ENCODE measurements at regions not wholly inside any gene's neighbourhood (a gene's known extent, or its start where the extent isn't known, plus 50 kb on each side); places are given as distances from the start of the nearest gene placed in this dataset.

DNA sequence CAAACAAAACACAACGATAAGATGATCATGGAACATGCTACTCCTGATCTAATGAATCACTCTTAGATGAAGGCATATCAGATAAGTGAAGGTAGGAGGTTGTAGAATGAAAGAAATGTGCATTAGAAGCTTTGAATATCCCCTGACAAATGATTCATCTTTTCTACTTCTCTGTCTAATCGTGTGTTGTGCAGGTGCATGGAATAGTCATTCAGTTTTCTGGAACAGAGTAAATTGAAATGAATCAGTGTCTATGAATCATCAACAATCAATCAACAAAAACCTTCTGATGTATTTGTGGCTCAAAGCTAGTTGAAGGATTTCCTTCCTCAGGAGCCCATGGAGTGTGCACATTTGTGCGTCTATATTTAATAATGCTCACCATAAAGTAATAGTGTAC, 1290.4 kb upstream of the PCDH20 start:
- H3K4me1 Mint-ChIP-seq = no peaks in the 10 kb centered on the region

DNA sequence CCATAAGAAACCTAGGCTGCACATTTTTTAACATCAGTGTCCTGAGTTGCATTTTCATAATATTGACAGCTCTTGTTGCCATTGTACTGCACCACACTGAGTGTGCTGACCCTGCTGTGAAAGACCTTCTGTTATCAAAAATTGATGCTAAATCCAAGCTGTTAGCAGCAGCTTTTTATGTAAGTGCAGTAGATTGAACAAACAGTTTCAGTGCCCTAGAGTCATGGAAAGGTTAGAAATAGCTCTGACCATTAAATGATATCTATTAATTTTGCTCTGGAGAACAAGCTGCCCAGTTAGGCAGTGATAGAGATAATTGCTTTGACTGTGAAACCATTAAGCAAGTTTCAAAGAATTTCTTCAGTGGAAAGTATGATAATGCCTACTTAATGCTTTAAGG, 1289.2 kb upstream of the PCDH20 start:
- Mint-ChIP-seq H3K27me3 (no peaks in the 10 kb centered on the region), H3K36me3 (ENCODE audit: low read depth) (no peaks in the 10 kb centered on the region), H3K4me1 (no peaks in the 10 kb centered on the region), H3K4me3 (no peak overlapping the region), H3K27ac (no peak overlapping the region)
- H3K9me3 ChIP-seq (ENCODE audit: control insufficient read depth, low read length, poor library complexity, severe bottlenecking) = no peaks in the 10 kb centered on the region
- no peak for ATAC-seq
- no peak for DNase-seq

More for the DNA sequence above, 1290.4 kb upstream of the PCDH20 start:
- no peak for ATAC-seq
- no peak for DNase-seq
- H3K36me3 Mint-ChIP-seq (ENCODE audit: low read depth) = no peaks in the 10 kb centered on the region
- no peak overlapping the region for H3K27ac Mint-ChIP-seq
- no peaks in the 10 kb centered on the region for H3K9me3 ChIP-seq (ENCODE audit: control insufficient read depth, low read length, poor library complexity, severe bottlenecking)
- H3K4me3 Mint-ChIP-seq = no peak overlapping the region
- no peaks in the 10 kb centered on the region for H3K27me3 Mint-ChIP-seq

DNA sequence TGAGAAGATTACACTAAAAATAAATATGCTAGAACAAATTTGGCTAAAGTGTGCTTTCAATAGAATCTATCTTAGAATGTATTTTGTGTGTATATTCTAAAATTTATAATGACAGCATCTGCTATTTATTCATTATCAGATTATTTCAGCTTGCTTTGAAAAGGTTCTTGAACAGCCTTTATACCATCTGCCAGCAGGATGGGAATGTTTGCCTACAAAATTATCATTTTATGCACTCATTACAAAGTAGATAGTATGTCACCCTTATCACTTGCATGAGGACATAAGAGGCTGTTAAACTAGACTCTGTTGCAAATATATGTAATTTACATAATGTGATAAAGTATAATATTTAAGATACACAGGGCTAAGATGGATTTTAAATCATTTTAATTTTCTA, 1286.9 kb upstream of the PCDH20 start:
- no peak overlapping the region for H3K27ac Mint-ChIP-seq
- DNase-seq = no peak
- no peaks in the 10 kb centered on the region for H3K27me3 Mint-ChIP-seq
- no peak for ATAC-seq
- no peaks in the 10 kb centered on the region for H3K4me1 Mint-ChIP-seq
- no peaks in the 10 kb centered on the region for H3K9me3 ChIP-seq (ENCODE audit: control insufficient read depth, low read length, poor library complexity, severe bottlenecking)
- H3K36me3 Mint-ChIP-seq (ENCODE audit: low read depth) = no peaks in the 10 kb centered on the region
- H3K4me3 Mint-ChIP-seq = no peak overlapping the region

DNA sequence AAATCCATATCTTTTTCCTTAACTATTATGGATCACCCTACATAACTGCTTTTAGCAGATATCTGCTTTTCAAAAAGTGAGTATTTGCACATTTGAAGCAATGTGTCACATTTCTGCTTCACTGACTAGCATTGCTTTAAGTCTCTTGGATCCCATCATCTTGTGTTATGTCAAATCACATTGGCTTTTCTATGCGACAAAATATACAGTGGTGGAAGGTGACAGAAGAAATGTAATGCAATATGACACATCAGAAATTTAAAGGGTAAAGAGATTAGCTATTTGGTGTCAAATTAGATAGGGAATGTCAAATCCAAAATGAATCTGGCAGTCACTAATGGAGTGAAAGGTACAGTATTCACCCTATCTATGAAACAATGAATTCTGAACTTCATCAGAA, 1282.1 kb upstream of the PCDH20 start:
- Mint-ChIP-seq H3K4me3 (no peak overlapping the region), H3K4me1 (no peaks in the 10 kb centered on the region), H3K36me3 (ENCODE audit: low read depth) (no peaks in the 10 kb centered on the region), H3K27ac (no peak overlapping the region), H3K27me3 (no peaks in the 10 kb centered on the region)
- ATAC-seq = no peak
- DNase-seq = no peak
- H3K9me3 ChIP-seq (ENCODE audit: control insufficient read depth, low read length, poor library complexity, severe bottlenecking) = no peaks in the 10 kb centered on the region

DNA sequence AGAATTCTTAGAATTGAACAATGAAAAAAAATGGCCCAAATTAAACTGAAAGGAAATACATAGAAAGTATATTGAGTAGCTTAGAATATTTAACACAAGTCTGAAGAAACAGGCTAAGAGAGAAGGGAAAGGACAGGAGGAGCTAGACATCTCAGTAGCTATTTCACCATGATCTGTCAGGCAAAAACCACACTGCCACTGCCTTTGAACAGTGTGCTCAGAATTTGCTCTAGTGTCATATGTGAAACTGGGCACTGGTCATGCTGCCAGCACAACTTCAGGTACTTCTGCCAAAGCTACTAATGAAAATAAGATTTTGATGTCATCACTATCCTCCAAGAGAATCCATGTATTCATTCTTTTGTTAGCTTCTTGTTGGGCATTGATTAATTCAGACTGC, 1280.8 kb upstream of the PCDH20 start:
- DNase-seq = no peak
- no peaks in the 10 kb centered on the region for H3K9me3 ChIP-seq (ENCODE audit: control insufficient read depth, low read length, poor library complexity, severe bottlenecking)
- H3K27ac Mint-ChIP-seq = no peak overlapping the region
- no peak for ATAC-seq
- no peaks in the 10 kb centered on the region for H3K36me3 Mint-ChIP-seq (ENCODE audit: low read depth)
- H3K27me3 Mint-ChIP-seq = no peaks in the 10 kb centered on the region
- no peak overlapping the region for H3K4me3 Mint-ChIP-seq
- no peaks in the 10 kb centered on the region for H3K4me1 Mint-ChIP-seq

DNA sequence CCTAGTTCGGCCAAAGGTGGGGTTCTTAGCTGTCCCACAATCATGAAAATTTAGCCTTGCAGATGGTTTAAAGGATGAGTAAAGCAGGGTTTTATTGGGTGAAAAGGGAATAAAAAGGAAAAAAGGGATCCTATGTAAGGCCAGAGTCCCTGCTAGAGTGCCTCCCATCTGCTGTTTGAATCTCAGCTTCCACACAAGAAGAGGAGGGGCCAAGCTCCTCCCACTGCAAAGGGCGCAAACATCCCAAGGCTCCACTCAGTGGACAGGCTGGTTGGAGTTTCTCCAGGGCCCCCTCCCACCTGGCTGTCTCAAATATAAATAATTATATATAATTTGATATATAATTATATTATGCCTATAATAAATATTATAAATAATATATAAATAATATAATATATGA, 1272.1 kb upstream of the PCDH20 start:
- H3K27ac Mint-ChIP-seq = no peak overlapping the region
- ATAC-seq = no peak
- H3K36me3 Mint-ChIP-seq (ENCODE audit: low read depth) = no peaks in the 10 kb centered on the region
- H3K4me3 Mint-ChIP-seq = no peak overlapping the region
- H3K9me3 ChIP-seq (ENCODE audit: control insufficient read depth, low read length, poor library complexity, severe bottlenecking) = no peaks in the 10 kb centered on the region
- H3K4me1 Mint-ChIP-seq = no peaks in the 10 kb centered on the region
- no peaks in the 10 kb centered on the region for H3K27me3 Mint-ChIP-seq
- no peak for DNase-seq

DNA sequence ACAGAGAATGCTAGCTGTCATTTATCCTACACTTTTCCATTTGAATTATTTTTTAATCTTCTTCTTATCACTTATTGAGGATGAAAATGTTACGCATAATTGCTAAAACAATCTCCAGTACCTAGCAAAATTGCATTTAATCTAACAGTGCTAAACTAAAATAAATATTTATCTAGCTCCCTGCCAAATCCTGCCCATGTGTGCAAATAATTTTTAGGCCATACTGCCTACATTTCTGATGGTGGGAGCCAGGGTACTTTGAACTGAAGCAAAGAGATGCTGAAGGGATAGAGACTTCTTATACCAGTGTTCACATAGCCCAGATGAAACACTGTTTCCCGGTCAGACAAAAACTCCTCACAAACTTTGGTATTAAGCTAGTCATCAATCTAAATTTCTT, 1268.7 kb upstream of the PCDH20 start:
- H3K9me3 ChIP-seq (ENCODE audit: control insufficient read depth, low read length, poor library complexity, severe bottlenecking) = no peaks in the 10 kb centered on the region
- Mint-ChIP-seq H3K27me3 (no peaks in the 10 kb centered on the region), H3K4me1 (no peaks in the 10 kb centered on the region), H3K36me3 (ENCODE audit: low read depth) (no peaks in the 10 kb centered on the region), H3K4me3 (no peak overlapping the region), H3K27ac (no peak overlapping the region)
- DNase-seq (no peak), ATAC-seq (no peak)

DNA sequence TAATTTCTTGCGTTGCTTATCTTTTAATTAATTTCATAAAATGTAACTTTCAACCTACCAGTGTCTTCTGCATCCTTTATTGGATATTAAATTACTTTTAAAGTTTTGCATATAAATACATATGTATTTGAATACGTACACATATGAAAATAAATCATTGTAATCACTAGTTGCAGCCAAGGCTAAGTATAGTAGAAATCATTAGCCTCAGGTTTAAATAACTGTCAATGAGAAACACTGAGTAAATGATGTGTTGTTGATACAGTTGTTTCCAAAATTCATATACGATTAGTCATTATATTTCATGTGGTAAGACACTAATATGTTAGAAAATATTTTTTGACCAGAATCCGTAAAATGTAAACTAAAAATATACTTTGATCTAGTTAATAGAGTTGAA, 1267.1 kb upstream of the PCDH20 start:
- H3K27ac Mint-ChIP-seq = no peak overlapping the region
- no peak overlapping the region for H3K4me3 Mint-ChIP-seq
- H3K27me3 Mint-ChIP-seq = no peaks in the 10 kb centered on the region
- DNase-seq (no peak), ATAC-seq (no peak)
- H3K9me3 ChIP-seq (ENCODE audit: control insufficient read depth, low read length, poor library complexity, severe bottlenecking) = no peaks in the 10 kb centered on the region
- H3K36me3 Mint-ChIP-seq (ENCODE audit: low read depth) = no peaks in the 10 kb centered on the region
- H3K4me1 Mint-ChIP-seq = no peaks in the 10 kb centered on the region

DNA sequence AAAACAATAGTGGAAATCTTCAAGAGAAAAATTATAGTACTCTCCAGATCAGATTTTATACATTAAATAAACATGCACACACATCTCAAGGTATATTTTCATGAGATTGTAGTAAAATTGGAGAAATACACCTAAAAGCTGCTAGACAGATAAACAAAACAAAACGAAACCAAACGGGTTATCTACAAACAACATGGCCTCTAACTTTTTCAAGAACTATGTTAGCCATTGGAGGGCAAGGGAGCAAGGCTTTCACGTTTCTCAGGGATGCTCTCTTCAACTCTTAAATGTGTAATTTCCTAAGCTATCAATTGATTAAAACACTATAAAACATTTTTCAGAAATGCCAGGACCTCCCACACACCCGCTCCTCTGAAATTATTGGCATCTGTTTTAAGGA, 1262.4 kb upstream of the PCDH20 start:
- no peaks in the 10 kb centered on the region for H3K4me1 Mint-ChIP-seq
- H3K27ac Mint-ChIP-seq = no peak overlapping the region

DNA sequence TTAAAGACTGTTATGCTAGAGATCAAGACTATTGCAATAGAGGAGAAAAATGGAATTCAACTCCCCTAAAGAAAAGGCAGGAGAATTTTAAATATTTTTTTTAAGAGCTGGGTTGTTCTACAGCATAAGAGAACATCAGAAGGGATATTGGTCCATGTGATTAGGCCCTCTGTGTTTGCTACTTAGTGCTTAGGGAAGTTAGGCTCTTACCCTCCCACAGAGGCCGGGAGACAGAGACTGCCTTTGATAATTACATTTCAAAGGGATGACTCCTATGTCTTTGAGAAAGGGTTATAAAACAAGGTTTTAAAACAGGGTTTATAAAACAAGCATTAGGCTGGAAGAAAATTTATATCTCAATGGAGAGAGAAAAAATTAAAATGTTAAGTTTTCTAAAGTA, 1248.1 kb upstream of the PCDH20 start:
- ATAC-seq (no peak), DNase-seq (no peak)
- H3K9me3 ChIP-seq (ENCODE audit: control insufficient read depth, low read length, poor library complexity, severe bottlenecking) = no peaks in the 10 kb centered on the region
- no peak overlapping the region for H3K27ac Mint-ChIP-seq
- H3K4me1 Mint-ChIP-seq = no peaks in the 10 kb centered on the region
- no peaks in the 10 kb centered on the region for H3K27me3 Mint-ChIP-seq
- no peaks in the 10 kb centered on the region for H3K36me3 Mint-ChIP-seq (ENCODE audit: low read depth)
- H3K4me3 Mint-ChIP-seq = no peak overlapping the region

More for the DNA sequence above, 1262.4 kb upstream of the PCDH20 start:
- Mint-ChIP-seq H3K4me3 (no peak overlapping the region), H3K27me3 (no peaks in the 10 kb centered on the region), H3K36me3 (ENCODE audit: low read depth) (no peaks in the 10 kb centered on the region)
- DNase-seq (no peak), ATAC-seq (no peak)
- no peaks in the 10 kb centered on the region for H3K9me3 ChIP-seq (ENCODE audit: control insufficient read depth, low read length, poor library complexity, severe bottlenecking)

DNA sequence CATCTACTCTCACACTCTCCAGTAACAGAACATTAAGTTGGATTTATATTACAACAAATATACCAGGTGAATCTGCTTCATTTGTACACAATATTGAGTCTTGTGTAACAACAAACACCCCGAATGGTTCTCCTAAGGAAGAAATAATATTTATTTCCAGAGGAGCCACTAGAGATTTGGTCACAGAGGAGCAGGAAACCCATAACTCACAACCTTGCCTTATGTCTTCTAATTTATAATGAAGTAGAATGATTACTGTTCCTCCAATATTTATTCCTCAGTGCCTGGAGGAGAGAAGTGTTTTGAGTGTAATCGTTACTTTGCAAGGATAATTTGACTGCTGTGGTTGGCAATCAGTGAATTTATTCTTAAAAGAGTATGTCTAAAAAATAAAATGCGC, 1243.7 kb upstream of the PCDH20 start:
- no peaks in the 10 kb centered on the region for H3K9me3 ChIP-seq (ENCODE audit: control insufficient read depth, low read length, poor library complexity, severe bottlenecking)
- Mint-ChIP-seq H3K27me3 (no peaks in the 10 kb centered on the region), H3K27ac (no peak overlapping the region), H3K36me3 (ENCODE audit: low read depth) (no peaks in the 10 kb centered on the region), H3K4me3 (no peak overlapping the region), H3K4me1 (no peaks in the 10 kb centered on the region)
- ATAC-seq (no peak), DNase-seq (no peak)

DNA sequence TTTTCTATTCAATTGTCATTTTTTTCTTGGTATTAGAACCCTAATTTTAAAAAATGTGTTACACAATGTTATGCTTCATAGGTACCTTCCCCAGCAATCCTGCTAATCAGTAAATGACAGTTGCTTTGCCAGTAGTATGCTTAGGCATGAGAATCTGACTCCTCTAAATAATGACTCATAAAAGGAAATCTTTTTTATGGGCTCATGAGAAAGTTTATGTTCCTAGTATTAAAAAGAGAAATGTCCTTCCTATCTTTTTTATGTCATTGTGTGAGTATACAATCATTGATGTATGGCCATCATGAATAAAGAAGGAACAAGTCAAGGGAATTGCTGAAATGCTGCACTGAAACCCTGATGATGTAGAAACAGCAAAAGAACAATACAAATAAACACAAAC, 1237.7 kb upstream of the PCDH20 start:
- Mint-ChIP-seq H3K4me3 (no peak overlapping the region), H3K36me3 (ENCODE audit: low read depth) (no peaks in the 10 kb centered on the region), H3K27me3 (no peaks in the 10 kb centered on the region), H3K4me1 (no peaks in the 10 kb centered on the region), H3K27ac (no peak overlapping the region)
- ATAC-seq = no peak
- no peak for DNase-seq
- H3K9me3 ChIP-seq (ENCODE audit: control insufficient read depth, low read length, poor library complexity, severe bottlenecking) = peaks cover 2% of the 10 kb centered on the region

DNA sequence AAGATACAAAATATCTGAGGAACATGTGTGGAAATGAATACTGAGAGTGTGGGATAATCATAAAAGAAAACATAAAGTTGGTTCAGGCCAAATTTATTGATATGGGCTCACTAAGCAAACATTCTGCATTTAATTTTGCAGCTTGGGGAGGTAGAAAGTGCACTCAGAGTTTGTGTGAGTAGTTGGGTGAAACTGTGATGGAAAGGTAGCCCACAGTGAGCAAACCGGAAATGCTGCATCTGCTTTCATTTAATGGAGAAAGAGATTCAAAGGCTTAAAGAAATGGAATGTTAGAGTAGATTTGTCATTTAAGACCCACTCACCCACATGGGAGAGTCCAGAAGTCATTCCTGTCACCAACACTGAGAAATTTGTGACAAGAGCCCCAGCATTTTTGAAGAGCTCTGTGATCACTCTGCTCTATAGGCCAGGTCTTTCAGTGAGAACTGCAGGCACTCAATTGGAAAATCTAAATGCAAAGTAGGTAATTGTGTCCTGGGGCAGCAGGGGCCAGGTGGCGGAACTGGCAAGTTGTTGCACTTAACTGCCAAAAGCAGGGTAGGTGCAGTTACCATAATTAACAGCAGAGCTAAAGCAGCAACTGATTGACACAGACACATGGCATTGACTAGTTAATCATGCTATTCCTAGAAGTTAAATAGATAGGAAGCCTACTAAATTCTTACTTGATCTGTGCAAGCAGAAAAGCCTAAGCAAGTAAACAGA, 1228.3 kb upstream of the PCDH20 start:
- Mint-ChIP-seq H3K4me1 (no peaks in the 10 kb centered on the region), H3K36me3 (ENCODE audit: low read depth) (no peaks in the 10 kb centered on the region), H3K27me3 (no peaks in the 10 kb centered on the region), H3K4me3 (no peak overlapping the region), H3K27ac (no peak overlapping the region)
- ATAC-seq (no peak), DNase-seq (no peak)
- H3K9me3 ChIP-seq (ENCODE audit: control insufficient read depth, low read length, poor library complexity, severe bottlenecking) = no peaks in the 10 kb centered on the region

DNA sequence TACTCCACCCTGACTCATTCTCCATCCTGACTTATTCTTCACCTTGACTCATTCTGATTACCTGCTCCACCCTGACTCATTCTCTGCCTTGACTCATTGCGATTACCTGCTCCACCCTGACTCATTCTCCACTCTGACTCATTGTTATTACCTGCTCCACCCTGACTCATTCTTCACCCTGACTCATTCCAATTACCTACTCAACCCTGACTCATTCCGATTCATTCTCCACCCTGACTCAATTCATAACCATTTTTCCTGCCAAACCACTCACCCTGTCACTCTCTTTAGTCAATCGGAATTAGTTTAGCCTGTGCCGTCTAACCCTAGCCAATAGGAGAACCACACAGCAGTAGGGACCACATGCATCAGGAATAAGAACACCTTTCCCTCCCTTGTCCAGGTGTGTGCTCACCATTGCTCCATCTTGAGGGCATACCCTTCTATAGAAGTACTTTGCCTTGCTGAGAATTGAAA, 1227.4 kb upstream of the PCDH20 start:
- no peaks in the 10 kb centered on the region for H3K27me3 Mint-ChIP-seq
- H3K36me3 Mint-ChIP-seq (ENCODE audit: low read depth) = no peaks in the 10 kb centered on the region
- no peak for DNase-seq
- no peaks in the 10 kb centered on the region for H3K4me1 Mint-ChIP-seq
- no peak overlapping the region for H3K4me3 Mint-ChIP-seq
- ATAC-seq = no peak
- no peaks in the 10 kb centered on the region for H3K9me3 ChIP-seq (ENCODE audit: control insufficient read depth, low read length, poor library complexity, severe bottlenecking)
- H3K27ac Mint-ChIP-seq = no peak overlapping the region

Data from T-helper 17 cell (primary cell).